ENCODE measurements at regions not wholly inside any gene's neighbourhood (a gene's known extent, or its start where the extent isn't known, plus 50 kb on each side); places are given as distances from the start of the nearest gene placed in this dataset.

GRCh38 chr13:59476366-59476765, 687.4 kb downstream of the DIAPH3 start:
- no peak for DNase-seq

GRCh38 chr13:59477011-59477410, 686.7 kb downstream of the DIAPH3 start:
- no peak for DNase-seq

- DNase-seq, result no peak
These were observed 684.8 kb downstream of the DIAPH3 start for GRCh38 chr13:59478908-59479307.

- DNase-seq, result no peak
These were observed 684.1 kb downstream of the DIAPH3 start for GRCh38 chr13:59479629-59480028.

GRCh38 chr13:59480396-59481259, 683.1 kb downstream of the DIAPH3 start:
- no peak for DNase-seq

- DNase-seq, result no peak
These were observed 680.1 kb downstream of the DIAPH3 start for GRCh38 chr13:59483501-59484145.

- DNase-seq, result no peak
These were observed 675.8 kb downstream of the DIAPH3 start for GRCh38 chr13:59487883-59488282.

GRCh38 chr13:59488436-59488835, 675.3 kb downstream of the DIAPH3 start:
- DNase-seq, result no peak

- no peak for DNase-seq
These were observed 673.1 kb downstream of the DIAPH3 start for GRCh38 chr13:59490651-59491050.

GRCh38 chr13:59492030-59492636, 671.6 kb downstream of the DIAPH3 start:
- DNase-seq, result no peak

GRCh38 chr13:59493436-59493965, 670.2 kb downstream of the DIAPH3 start:
- DNase-seq, result no peak

GRCh38 chr13:59494151-59494550, 669.6 kb downstream of the DIAPH3 start:
- DNase-seq, result no peak

GRCh38 chr13:59494560-59494970, 669.2 kb downstream of the DIAPH3 start:
- no peak for DNase-seq

GRCh38 chr13:59495299-59495698, 668.4 kb downstream of the DIAPH3 start:
- no peak for DNase-seq

- DNase-seq, result no peak
These were observed 667.7 kb downstream of the DIAPH3 start for GRCh38 chr13:59495936-59496512.

- no peak for DNase-seq
These were observed 666.0 kb downstream of the DIAPH3 start for GRCh38 chr13:59497621-59498247.

- no peak for DNase-seq
These were observed 662.7 kb downstream of the DIAPH3 start for GRCh38 chr13:59501004-59501403.

GRCh38 chr13:59504407-59504806, 659.3 kb downstream of the DIAPH3 start:
- no peak for DNase-seq

- DNase-seq, result no peak
These were observed 653.3 kb downstream of the DIAPH3 start for GRCh38 chr13:59510386-59510785.

- no peak for DNase-seq
These were observed 650.0 kb downstream of the DIAPH3 start for GRCh38 chr13:59513686-59514085.

- DNase-seq, result no peak
These were observed 649.4 kb downstream of the DIAPH3 start for GRCh38 chr13:59514316-59514715.

- no peak for DNase-seq
These were observed 643.9 kb downstream of the DIAPH3 start for GRCh38 chr13:59519819-59520218.

GRCh38 chr13:59521549-59521948, 642.2 kb downstream of the DIAPH3 start:
- no peak for DNase-seq

All from right forelimb (tissue), 1 donor.